GM18517 (cell line): ENCODE measurements at regions not wholly inside any gene's neighbourhood (a gene's known extent, or its start where the extent isn't known, plus 50 kb on each side); places are given as distances from the start of the nearest gene placed in this dataset.

Source experiments
- ATAC-seq: cut with Tn5 transposase; IDR thresholded peaks from one replicate; pipeline ENCODE4 v1.9.1; 2021; ENCODE audit warnings: mild to moderate bottlenecking, moderate library complexity; ENCODE audit not compliant: unreplicated experiment

GRCh38 chr12:74418573-74418972 lies 119.1 kb upstream of the ATXN7L3B start:
- no peak for ATAC-seq

GRCh38 chr12:74424778-74425177 lies 112.9 kb upstream of the ATXN7L3B start:
- no peak for ATAC-seq

GRCh38 chr12:74426091-74426490 lies 111.5 kb upstream of the ATXN7L3B start:
- no peak for ATAC-seq

GRCh38 chr12:74429535-74429934 lies 108.1 kb upstream of the ATXN7L3B start:
- no peak for ATAC-seq

- no peak for ATAC-seq
Measured at GRCh38 chr12:74431801-74432200, 105.8 kb upstream of the ATXN7L3B start.

GRCh38 chr12:74440469-74440868 lies 97.2 kb upstream of the ATXN7L3B start:
- ATAC-seq, result no peak

- no peak for ATAC-seq
Measured at GRCh38 chr12:74441872-74442271, 95.8 kb upstream of the ATXN7L3B start.

GRCh38 chr12:74446466-74446865 lies 91.2 kb upstream of the ATXN7L3B start:
- ATAC-seq, result no peak

- ATAC-seq, result no peak
Measured at GRCh38 chr12:74449872-74450271, 87.8 kb upstream of the ATXN7L3B start.

- ATAC-seq, result no peak
Measured at GRCh38 chr12:74454109-74454508, 83.5 kb upstream of the ATXN7L3B start.

GRCh38 chr12:74455429-74455828 lies 82.2 kb upstream of the ATXN7L3B start:
- ATAC-seq, result no peak

- no peak for ATAC-seq
Measured at GRCh38 chr12:74456431-74456830, 81.2 kb upstream of the ATXN7L3B start.

- no peak for ATAC-seq
Measured at GRCh38 chr12:74468401-74468800, 69.2 kb upstream of the ATXN7L3B start.

- no peak for ATAC-seq
Measured at GRCh38 chr12:74476234-74476633, 61.4 kb upstream of the ATXN7L3B start.

GRCh38 chr12:74481078-74481477 lies 56.6 kb upstream of the ATXN7L3B start:
- no peak for ATAC-seq

GRCh38 chr12:74482115-74482514 lies 55.5 kb upstream of the ATXN7L3B start:
- ATAC-seq, result no peak

- no peak for ATAC-seq
Measured at GRCh38 chr12:74483057-74483456, 54.6 kb upstream of the ATXN7L3B start.
